ENCODE measurements at regions not wholly inside any gene's neighbourhood (a gene's known extent, or its start where the extent isn't known, plus 50 kb on each side); places are given as distances from the start of the nearest gene placed in this dataset.
"Not testable (repeated sequence)": the region's sequence is repeated elsewhere in the genome, so short reads cannot be mapped to it uniquely, and the experiment has no call there.

GRCh38 chr6:26720663-26721218, 61.2 kb upstream of the ZNF322 start:
- DNase-seq (ENCODE audit: low read depth in 2 of 2), result not testable (repeated sequence)

GRCh38 chr6:26730019-26730766, 70.6 kb upstream of the ZNF322 start:
- DNase-seq (ENCODE audit: low read depth in 2 of 2), result not testable (repeated sequence)

- not testable (repeated sequence) for DNase-seq (ENCODE audit: low read depth in 2 of 2)
These were observed 75.4 kb upstream of the ZNF322 start for GRCh38 chr6:26734776-26735472.

GRCh38 chr6:26739811-26740210, 80.3 kb upstream of the ZNF322 start:
- DNase-seq (ENCODE audit: low read depth in 2 of 2), result no peak

- peak; percentile 23 to 36 for DNase-seq (ENCODE audit: low read depth in 2 of 2)
These were observed 83.7 kb upstream of the ZNF322 start for GRCh38 chr6:26743157-26743821.

GRCh38 chr6:26743941-26744699, 84.6 kb upstream of the ZNF322 start:
- DNase-seq (ENCODE audit: low read depth in 2 of 2), result no peak

- DNase-seq (ENCODE audit: low read depth in 2 of 2), result not testable (repeated sequence)
These were observed 85.3 kb upstream of the ZNF322 start for GRCh38 chr6:26744837-26745282.

- DNase-seq (ENCODE audit: low read depth in 2 of 2), result not testable (repeated sequence)
These were observed 86.4 kb upstream of the ZNF322 start for GRCh38 chr6:26745964-26746363.

- DNase-seq (ENCODE audit: low read depth in 2 of 2), result not testable (repeated sequence)
These were observed 89.7 kb upstream of the ZNF322 start for GRCh38 chr6:26749126-26749758.

- DNase-seq (ENCODE audit: low read depth in 2 of 2), result not testable (repeated sequence)
These were observed 90.2 kb upstream of the ZNF322 start for GRCh38 chr6:26749759-26750126.

- DNase-seq (ENCODE audit: low read depth in 2 of 2), result no peak
These were observed 94.7 kb upstream of the ZNF322 start for GRCh38 chr6:26754212-26754611.

- DNase-seq (ENCODE audit: low read depth in 2 of 2), result not testable (repeated sequence)
These were observed 95.3 kb upstream of the ZNF322 start for GRCh38 chr6:26754801-26755200.

GRCh38 chr6:26756067-26756805, 96.7 kb upstream of the ZNF322 start:
- not testable (repeated sequence) for DNase-seq (ENCODE audit: low read depth in 2 of 2)

GRCh38 chr6:26766203-26766902, 106.8 kb upstream of the ZNF322 start:
- DNase-seq (ENCODE audit: low read depth in 2 of 2), result not testable (repeated sequence)

GRCh38 chr6:26770941-26771666, 111.6 kb upstream of the ZNF322 start:
- not testable (repeated sequence) for DNase-seq (ENCODE audit: low read depth in 2 of 2)

- not testable (repeated sequence) for DNase-seq (ENCODE audit: low read depth in 2 of 2)
These were observed 113.9 kb upstream of the ZNF322 start for GRCh38 chr6:26773414-26773813.

GRCh38 chr6:26780563-26780962, 121.0 kb upstream of the ZNF322 start:
- not testable (repeated sequence) for DNase-seq (ENCODE audit: low read depth in 2 of 2)

GRCh38 chr6:26795474-26796307, 136.1 kb upstream of the ZNF322 start:
- DNase-seq (ENCODE audit: low read depth in 2 of 2), result not testable (repeated sequence)
